KOPT-K1 (cell line): ENCODE measurements at regions not wholly inside any gene's neighbourhood (a gene's known extent, or its start where the extent isn't known, plus 50 kb on each side); places are given as distances from the start of the nearest gene placed in this dataset.

Source experiments
- H3K27ac ChIP-seq: fragments of 200-600 bp; sonication (generic); 2 replicates; pipeline ENCODE4 v1.5.1; 2016; ENCODE audit warnings: antibody characterized with exemption, mild to moderate bottlenecking, low read depth, low read length; ENCODE audit not compliant: poor library complexity, severe bottlenecking
- H3K36me3 ChIP-seq: fragments of 200-600 bp; sonication (generic); 2 replicates; pipeline ENCODE4 v1.5.1; 2017; ENCODE audit warnings: antibody characterized with exemption, mild to moderate bottlenecking, low read length, moderate library complexity; ENCODE audit not compliant: insufficient read depth
- H3K9me3 ChIP-seq: fragments of 200-600 bp; sonication (generic); 2 replicates; pipeline ENCODE4 v1.5.1; 2017; ENCODE audit warnings: antibody characterized with exemption, low read length, mild to moderate bottlenecking; ENCODE audit not compliant: insufficient read depth, poor library complexity, severe bottlenecking

GRCh38 chr2:74747411-74748080 lies 86.4 kb upstream of the HK2 start:
- Histone ChIP-seq H3K9me3 (no peaks in the 10 kb centered on the region), H3K36me3 (no peaks in the 10 kb centered on the region), H3K27ac (no peak overlapping the region)

- H3K27ac ChIP-seq, result no peak overlapping the region
- H3K36me3 ChIP-seq, result no peaks in the 10 kb centered on the region
- no peaks in the 10 kb centered on the region for H3K9me3 ChIP-seq
Observed at GRCh38 chr2:74748665-74749064, 85.3 kb upstream of the HK2 start.

GRCh38 chr2:74749432-74749831 lies 84.5 kb upstream of the HK2 start:
- Histone ChIP-seq H3K27ac (no peak overlapping the region), H3K36me3 (no peaks in the 10 kb centered on the region), H3K9me3 (no peaks in the 10 kb centered on the region)

GRCh38 chr2:74751981-74752851 lies 81.7 kb upstream of the HK2 start:
- peaks cover 9% of the 10 kb centered on the region for H3K9me3 ChIP-seq
- no peaks in the 10 kb centered on the region for H3K36me3 ChIP-seq
- no peak overlapping the region for H3K27ac ChIP-seq

GRCh38 chr2:74755386-74755785 lies 78.5 kb upstream of the HK2 start:
- Histone ChIP-seq H3K36me3 (no peaks in the 10 kb centered on the region), H3K27ac (no peak overlapping the region), H3K9me3 (peaks cover 9% of the 10 kb centered on the region)

GRCh38 chr2:74756356-74756890 lies 77.5 kb upstream of the HK2 start:
- H3K27ac ChIP-seq, result no peak overlapping the region
- H3K36me3 ChIP-seq, result no peaks in the 10 kb centered on the region
- peaks cover 9% of the 10 kb centered on the region for H3K9me3 ChIP-seq

- Histone ChIP-seq H3K9me3 (peaks cover 9% of the 10 kb centered on the region), H3K27ac (no peak overlapping the region), H3K36me3 (no peaks in the 10 kb centered on the region)
Observed at GRCh38 chr2:74759986-74760385, 73.9 kb upstream of the HK2 start.

GRCh38 chr2:74760875-74761630 lies 72.9 kb upstream of the HK2 start:
- H3K27ac ChIP-seq, result no peak overlapping the region
- H3K9me3 ChIP-seq, result peaks cover 9% of the 10 kb centered on the region
- no peaks in the 10 kb centered on the region for H3K36me3 ChIP-seq

- H3K27ac ChIP-seq, result no peak overlapping the region
- no peaks in the 10 kb centered on the region for H3K36me3 ChIP-seq
- no peaks in the 10 kb centered on the region for H3K9me3 ChIP-seq
Observed at GRCh38 chr2:74762789-74763188, 71.1 kb upstream of the HK2 start.

GRCh38 chr2:74763962-74764428 lies 69.9 kb upstream of the HK2 start:
- Histone ChIP-seq H3K9me3 (no peaks in the 10 kb centered on the region), H3K36me3 (no peaks in the 10 kb centered on the region), H3K27ac (no peak overlapping the region)

GRCh38 chr2:74764429-74765272 lies 69.3 kb upstream of the HK2 start:
- no peaks in the 10 kb centered on the region for H3K9me3 ChIP-seq
- no peaks in the 10 kb centered on the region for H3K36me3 ChIP-seq
- no peak overlapping the region for H3K27ac ChIP-seq

- Histone ChIP-seq H3K36me3 (no peaks in the 10 kb centered on the region), H3K9me3 (no peaks in the 10 kb centered on the region)
Observed at GRCh38 chr2:74766780-74767179, 67.1 kb upstream of the HK2 start.

GRCh38 chr2:74767618-74768017 lies 66.3 kb upstream of the HK2 start:
- Histone ChIP-seq H3K36me3 (no peaks in the 10 kb centered on the region), H3K9me3 (no peaks in the 10 kb centered on the region), H3K27ac (no peak overlapping the region)

More at GRCh38 chr2:74766780-74767179, 67.1 kb upstream of the HK2 start:
- no peak overlapping the region for H3K27ac ChIP-seq

GRCh38 chr2:74768401-74768914 lies 65.5 kb upstream of the HK2 start:
- H3K27ac ChIP-seq, result no peak overlapping the region

More at GRCh38 chr2:74768401-74768914, 65.5 kb upstream of the HK2 start:
- Histone ChIP-seq H3K9me3 (no peaks in the 10 kb centered on the region), H3K36me3 (no peaks in the 10 kb centered on the region)
